Iris pigment epithelial cell (primary cell): ENCODE measurements at regions not wholly inside any gene's neighbourhood (a gene's known extent, or its start where the extent isn't known, plus 50 kb on each side); places are given as distances from the start of the nearest gene placed in this dataset.
"Not testable (repeated sequence)": the region's sequence is repeated elsewhere in the genome, so short reads cannot be mapped to it uniquely, and the experiment has no call there.

ENCODE experiments used
- DNase-seq: peaks from one replicate; pipeline ENCODE4 v3.0.0-alpha.2; 2011; ENCODE audit warnings: low read depth

GRCh38 chr9:63812822-63813221 is 1472.2 kb downstream of the FOXD4L5 start:
- DNase-seq = not testable (repeated sequence)

- DNase-seq = not testable (repeated sequence)
Measured at GRCh38 chr9:63804205-63804604, 1480.8 kb downstream of the FOXD4L5 start.

GRCh38 chr9:63794081-63794685 is 1490.8 kb downstream of the FOXD4L5 start:
- DNase-seq = not testable (repeated sequence)

- DNase-seq = not testable (repeated sequence)
Measured at GRCh38 chr9:63787454-63787853, 1497.6 kb downstream of the FOXD4L5 start.

GRCh38 chr9:63785059-63785458 is 1500.0 kb downstream of the FOXD4L5 start:
- DNase-seq = not testable (repeated sequence)

GRCh38 chr9:63784421-63784820 is 1500.6 kb downstream of the FOXD4L5 start:
- DNase-seq = not testable (repeated sequence)

- not testable (repeated sequence) for DNase-seq
Measured at GRCh38 chr9:63781817-63782439, 1503.1 kb downstream of the FOXD4L5 start.

GRCh38 chr9:63781390-63781789 is 1503.6 kb downstream of the FOXD4L5 start:
- DNase-seq = peak; percentile 0

GRCh38 chr9:63776220-63776619 is 1508.8 kb downstream of the FOXD4L5 start:
- DNase-seq = not testable (repeated sequence)

- DNase-seq = not testable (repeated sequence)
Measured at GRCh38 chr9:63775092-63775426, 1510.0 kb downstream of the FOXD4L5 start.

- DNase-seq = not testable (repeated sequence)
Measured at GRCh38 chr9:63774369-63775091, 1510.5 kb downstream of the FOXD4L5 start.

GRCh38 chr9:63762230-63762629 is 1522.8 kb downstream of the FOXD4L5 start:
- not testable (repeated sequence) for DNase-seq

GRCh38 chr9:63729021-63729420 is 1556.0 kb downstream of the FOXD4L5 start:
- DNase-seq = not testable (repeated sequence)

- DNase-seq = no peak
Measured at GRCh38 chr9:63728287-63728686, 1556.7 kb downstream of the FOXD4L5 start.

- DNase-seq = not testable (repeated sequence)
Measured at GRCh38 chr9:63708285-63708684, 1576.7 kb downstream of the FOXD4L5 start.

GRCh38 chr9:63704456-63704855 is 1580.6 kb downstream of the FOXD4L5 start:
- not testable (repeated sequence) for DNase-seq

GRCh38 chr9:63703670-63704069 is 1581.3 kb downstream of the FOXD4L5 start:
- DNase-seq = not testable (repeated sequence)

GRCh38 chr9:63703138-63703665 is 1581.8 kb downstream of the FOXD4L5 start:
- DNase-seq = not testable (repeated sequence)
